ENCODE measurements at regions not wholly inside any gene's neighbourhood (a gene's known extent, or its start where the extent isn't known, plus 50 kb on each side); places are given as distances from the start of the nearest gene placed in this dataset.
"Not testable (repeated sequence)": the region's sequence is repeated elsewhere in the genome, so short reads cannot be mapped to it uniquely, and the experiment has no call there.

- no peak for DNase-seq
Observed at GRCh38 chr22:49012712-49013395, 814.8 kb downstream of the BRD1 start.

GRCh38 chr22:49011769-49012648, 815.7 kb downstream of the BRD1 start:
- DNase-seq = no peak

- DNase-seq = no peak
Observed at GRCh38 chr22:49011379-49011768, 816.3 kb downstream of the BRD1 start.

- no peak for DNase-seq
Observed at GRCh38 chr22:49010901-49011300, 816.8 kb downstream of the BRD1 start.

- no peak for DNase-seq
Observed at GRCh38 chr22:49010070-49010863, 817.4 kb downstream of the BRD1 start.

GRCh38 chr22:49009359-49010063, 818.2 kb downstream of the BRD1 start:
- no peak for DNase-seq

GRCh38 chr22:49008682-49009235, 818.9 kb downstream of the BRD1 start:
- DNase-seq = no peak

- DNase-seq = no peak
Observed at GRCh38 chr22:49007013-49007653, 820.5 kb downstream of the BRD1 start.

GRCh38 chr22:49006207-49007012, 821.3 kb downstream of the BRD1 start:
- DNase-seq = no peak

- DNase-seq = no peak
Observed at GRCh38 chr22:49005557-49005956, 822.1 kb downstream of the BRD1 start.

GRCh38 chr22:49004484-49005399, 822.9 kb downstream of the BRD1 start:
- DNase-seq = no peak

GRCh38 chr22:48997605-48998004, 830.1 kb downstream of the BRD1 start:
- DNase-seq = not testable (repeated sequence)

- DNase-seq = no peak
Observed at GRCh38 chr22:48993655-48994054, 834.0 kb downstream of the BRD1 start.

GRCh38 chr22:48984639-48985038, 843.0 kb downstream of the BRD1 start:
- DNase-seq = no peak

GRCh38 chr22:48982321-48982905, 845.3 kb downstream of the BRD1 start:
- DNase-seq = no peak

GRCh38 chr22:48981371-48982061, 846.2 kb downstream of the BRD1 start:
- DNase-seq = no peak

- no peak for DNase-seq
Observed at GRCh38 chr22:48980918-48981317, 846.8 kb downstream of the BRD1 start.

GRCh38 chr22:48980409-48980808, 847.3 kb downstream of the BRD1 start:
- DNase-seq = no peak

- DNase-seq = no peak
Observed at GRCh38 chr22:48979482-48979881, 848.2 kb downstream of the BRD1 start.
